NCI-H526 treated with DMSO at 0.1 percent for 48 hours (cell line): ENCODE measurements at regions not wholly inside any gene's neighbourhood (a gene's known extent, or its start where the extent isn't known, plus 50 kb on each side); places are given as distances from the start of the nearest gene placed in this dataset.

Source experiments
- DNase-seq: peaks from one replicate; lab custom pipeline; 2025; lab: John Stamatoyannopoulos, UW

DNA sequence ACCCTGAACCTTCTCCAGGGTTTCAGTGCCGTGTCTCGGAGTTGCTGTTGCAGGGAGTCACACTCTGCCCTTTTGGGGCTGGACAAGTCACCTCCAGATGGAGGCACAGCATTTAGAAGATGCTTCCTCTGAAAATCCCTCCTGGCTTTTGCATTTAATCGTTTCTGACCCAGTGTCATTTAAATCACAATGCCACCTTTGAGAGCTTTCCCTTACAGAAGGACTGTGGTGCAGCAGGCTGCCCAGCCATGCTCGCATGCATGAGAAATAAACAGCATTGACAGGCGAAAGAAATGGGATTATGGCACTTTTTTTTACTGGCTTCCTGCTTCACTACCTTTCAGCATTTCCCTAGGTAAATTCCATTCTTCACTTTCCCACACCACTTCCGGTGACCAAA is 113.4 kb upstream of the DYRK2 start:
- no peak for DNase-seq

DNA sequence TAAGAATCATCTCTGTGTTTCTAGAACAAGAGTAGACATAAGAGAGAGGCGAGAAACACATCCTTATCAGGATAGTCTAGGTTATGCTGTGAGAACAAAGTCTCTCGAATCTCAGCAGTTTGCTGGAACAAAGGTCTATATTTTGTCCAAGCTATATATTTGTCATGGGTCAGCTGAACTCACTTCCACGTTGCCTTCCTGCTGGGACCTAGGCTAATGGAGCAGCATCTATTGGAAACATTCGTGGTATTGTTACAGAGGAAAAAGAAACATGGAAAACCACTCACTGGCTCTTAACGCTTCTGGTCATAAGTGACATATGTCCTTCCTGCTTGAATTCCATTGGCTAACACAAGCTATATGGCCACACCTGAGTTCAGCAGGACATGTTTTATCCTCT is 112.6 kb upstream of the DYRK2 start:
- no peak for DNase-seq

DNA sequence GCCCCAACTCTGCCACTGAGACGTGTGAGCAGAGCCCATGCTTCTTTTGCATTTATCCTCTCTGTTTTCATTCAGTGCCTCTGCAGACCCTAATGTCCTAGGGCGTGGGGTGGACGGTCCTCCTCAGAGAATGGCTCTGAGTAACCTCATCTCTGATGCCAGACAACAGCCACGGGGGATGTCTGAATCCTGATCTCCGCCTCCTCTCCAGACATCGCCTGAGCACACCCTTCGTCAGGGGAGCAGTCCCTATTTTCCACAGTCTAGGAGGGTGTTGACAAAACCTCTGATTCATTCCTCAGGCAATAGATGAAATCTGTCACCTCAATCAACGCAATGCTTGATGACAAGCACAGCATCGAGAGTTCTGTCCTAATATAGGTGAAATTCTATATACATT is 109.2 kb upstream of the DYRK2 start:
- DNase-seq = no peak

DNA sequence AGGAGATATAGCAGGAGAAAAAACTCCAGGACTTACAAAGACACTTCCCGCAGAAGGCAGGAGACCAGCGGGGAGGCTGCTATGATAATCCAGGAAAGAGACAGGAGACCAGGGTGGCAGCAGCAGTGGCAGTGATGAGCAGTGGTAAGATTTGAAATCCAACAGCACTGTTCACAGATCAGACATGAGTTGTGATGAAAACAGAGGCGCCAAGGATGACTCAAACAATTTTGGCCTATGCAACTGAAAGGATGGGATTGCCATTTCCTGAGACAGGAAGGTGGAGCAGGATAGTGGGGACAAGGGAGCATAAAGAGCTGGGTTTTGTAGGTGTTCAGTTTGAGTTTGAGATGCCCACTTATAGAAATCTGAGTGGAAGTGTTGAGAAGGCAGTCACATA is 108.6 kb upstream of the DYRK2 start:
- no peak for DNase-seq

DNA sequence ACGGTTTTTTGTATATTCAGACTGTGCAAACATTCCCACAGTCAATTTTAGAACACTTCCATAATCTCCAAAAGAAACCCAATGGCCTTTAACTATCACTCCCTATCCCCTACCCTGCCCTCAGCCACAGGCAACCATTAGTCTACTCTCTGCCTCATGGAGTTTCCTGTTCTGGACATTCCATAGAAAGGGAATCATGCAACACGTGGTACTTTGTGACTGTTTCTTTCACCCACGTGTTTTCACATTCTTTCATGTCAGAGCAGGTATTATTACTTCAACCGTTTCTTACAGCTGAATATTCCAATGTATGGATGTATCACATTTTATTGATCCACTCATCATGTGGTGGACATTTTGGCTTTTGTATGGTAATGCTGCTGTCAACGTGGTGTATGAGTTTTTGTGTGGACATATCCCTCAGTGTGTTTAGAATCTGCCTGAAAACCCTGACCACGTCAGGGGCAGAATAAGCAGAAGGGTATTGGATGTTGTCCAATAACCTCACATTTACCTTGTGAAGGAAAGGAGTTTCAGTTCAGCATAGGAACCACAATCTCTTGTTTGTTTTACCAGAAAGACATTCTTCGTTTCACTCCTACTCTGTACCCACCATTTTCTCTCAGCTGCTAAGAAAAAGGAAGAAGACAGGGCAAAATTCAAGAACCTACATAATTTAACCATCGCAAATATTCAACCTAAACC is 107.5 kb upstream of the DYRK2 start:
- no peak for DNase-seq

DNA sequence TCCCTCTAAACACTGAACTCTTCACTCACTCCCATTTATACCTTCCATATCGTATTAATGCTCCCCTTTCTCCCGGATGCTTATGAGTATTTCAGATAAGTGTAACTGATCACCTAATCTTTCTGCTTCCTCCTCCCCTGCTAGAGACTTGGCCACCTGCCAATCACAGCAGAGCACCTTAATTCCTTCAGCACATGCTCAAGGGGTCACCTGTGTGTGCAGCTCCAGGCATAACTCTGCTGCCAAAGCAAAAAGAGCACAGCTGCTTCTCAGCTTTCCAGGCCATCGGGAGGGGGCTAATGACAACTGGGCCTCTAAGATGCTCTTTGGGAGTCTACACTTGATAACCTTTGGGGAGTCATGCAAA is 106.9 kb upstream of the DYRK2 start:
- DNase-seq = no peak

DNA sequence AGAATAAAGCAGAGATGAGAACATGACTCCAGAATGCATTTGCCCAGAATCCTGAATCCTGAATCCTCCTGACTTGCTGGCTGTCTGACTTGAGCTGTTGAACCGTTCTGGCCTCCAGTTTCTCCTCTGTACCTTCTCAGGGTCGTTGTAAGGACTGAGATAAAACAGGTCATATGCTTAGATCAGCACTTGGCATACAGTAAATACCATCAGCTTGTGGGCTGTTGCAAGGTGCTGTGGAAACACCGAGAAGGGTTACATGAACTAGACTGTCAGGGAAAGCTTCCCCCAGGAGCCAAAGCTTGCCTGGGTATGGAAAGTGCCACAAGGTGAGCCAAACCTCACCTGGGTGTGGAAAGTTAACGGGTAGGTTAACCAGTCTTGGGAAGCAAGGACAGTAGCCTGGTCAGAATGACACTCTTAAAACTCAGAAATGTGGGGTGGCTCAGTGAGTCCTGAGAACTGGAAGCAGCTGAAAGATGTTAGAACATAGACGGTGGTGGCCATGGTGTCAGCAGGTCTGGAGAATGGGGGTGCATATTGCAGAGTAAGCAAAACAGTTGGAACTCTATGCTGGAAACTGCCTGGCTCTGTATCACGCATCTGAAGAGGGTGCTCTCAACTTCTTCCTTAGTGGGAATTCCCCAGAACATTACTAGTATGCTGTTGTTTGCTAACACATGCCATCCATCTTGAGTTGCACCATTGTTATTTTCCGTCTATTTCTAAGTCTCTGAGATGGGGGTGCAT is 105.3 kb upstream of the DYRK2 start:
- no peak for DNase-seq

DNA sequence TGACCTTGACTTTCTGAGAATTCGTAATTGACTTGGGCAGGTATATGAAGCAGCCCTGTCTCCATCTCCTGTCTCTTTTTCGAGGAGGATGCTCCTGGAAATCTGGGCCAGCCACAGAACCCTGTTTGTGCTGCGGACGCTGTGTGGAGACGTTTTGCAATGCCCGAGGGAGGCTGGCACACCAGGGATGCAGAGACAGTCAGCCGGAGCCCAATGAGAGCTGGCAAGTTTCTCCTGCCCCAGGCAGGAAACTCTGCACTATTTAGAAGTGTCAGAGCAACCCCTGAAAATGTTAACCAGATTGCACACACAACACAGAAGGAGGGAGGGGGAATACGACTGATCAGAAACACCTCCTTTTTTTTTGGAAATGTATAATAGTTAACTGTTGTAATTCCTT is 103.2 kb upstream of the DYRK2 start:
- DNase-seq = no peak

DNA sequence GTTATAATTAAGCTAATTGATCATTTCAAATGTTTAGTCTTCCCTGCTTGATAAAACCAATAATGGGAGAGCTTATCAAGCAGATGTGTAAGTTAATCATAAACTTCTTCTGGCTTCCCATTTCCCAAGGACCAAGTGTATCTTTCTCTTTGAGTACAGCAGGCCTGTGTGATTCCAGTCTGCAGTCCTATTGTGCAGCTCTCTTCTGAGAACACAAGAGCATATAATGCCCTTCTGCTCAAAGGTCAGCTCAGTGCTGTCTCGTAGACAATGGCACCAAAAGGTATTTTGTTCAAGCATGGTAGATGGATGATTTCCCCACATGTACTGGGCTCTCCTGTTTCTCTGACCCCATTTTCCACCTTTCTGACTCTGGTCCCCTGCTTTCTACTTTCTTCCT is 101.8 kb upstream of the DYRK2 start:
- no peak for DNase-seq

DNA sequence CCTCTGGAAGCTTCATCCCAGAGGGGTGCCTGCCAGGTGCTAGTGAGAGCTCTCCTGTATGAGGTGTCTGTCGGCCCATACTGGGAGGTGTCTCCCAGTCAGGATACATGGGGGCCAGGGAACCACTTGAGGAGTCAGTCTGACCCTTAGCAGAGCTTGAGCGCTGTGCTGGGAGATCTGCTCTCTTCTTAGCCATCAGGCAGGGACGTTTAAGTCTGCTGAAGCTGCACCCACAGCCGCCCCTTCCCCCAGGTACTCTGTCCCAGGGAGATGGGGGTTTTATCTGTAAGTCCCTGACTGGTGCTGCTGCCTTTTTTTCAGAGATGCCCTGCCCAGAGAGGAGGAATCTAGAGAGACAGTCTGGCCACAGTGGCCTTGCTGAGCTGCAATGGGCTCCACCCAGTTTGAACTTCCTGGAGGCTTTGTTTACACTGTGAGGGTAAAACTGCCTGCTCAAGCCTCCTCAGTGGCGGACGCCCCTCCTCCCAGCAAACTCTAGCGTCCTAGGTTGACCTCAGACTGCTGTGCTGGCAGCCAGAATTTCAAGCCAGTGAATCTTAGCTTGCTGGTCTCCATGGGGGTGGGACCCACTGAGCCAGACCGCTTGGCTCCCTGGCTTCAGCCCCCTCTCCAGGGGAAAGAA is 93.3 kb upstream of the DYRK2 start:
- peak; percentile 7 for DNase-seq

DNA sequence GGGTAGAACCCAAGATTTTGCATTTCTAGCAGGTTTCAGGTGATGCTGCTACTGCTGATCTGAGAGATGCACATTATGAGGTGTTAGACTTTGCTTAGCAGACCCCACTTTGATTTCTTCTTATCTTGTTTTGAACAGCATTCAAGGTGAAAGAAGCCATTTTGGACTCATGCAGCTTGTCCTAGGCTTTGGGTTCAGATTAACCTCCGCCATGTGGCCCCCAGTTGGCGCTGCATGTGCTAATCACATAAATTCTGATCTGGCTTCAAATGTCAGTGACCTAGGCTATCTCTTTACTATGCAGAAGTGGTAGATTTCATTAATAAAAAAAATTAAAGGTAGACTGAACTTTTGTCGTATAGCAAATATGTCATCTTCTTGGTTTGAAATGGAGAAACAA is 89.8 kb upstream of the DYRK2 start:
- DNase-seq = no peak

DNA sequence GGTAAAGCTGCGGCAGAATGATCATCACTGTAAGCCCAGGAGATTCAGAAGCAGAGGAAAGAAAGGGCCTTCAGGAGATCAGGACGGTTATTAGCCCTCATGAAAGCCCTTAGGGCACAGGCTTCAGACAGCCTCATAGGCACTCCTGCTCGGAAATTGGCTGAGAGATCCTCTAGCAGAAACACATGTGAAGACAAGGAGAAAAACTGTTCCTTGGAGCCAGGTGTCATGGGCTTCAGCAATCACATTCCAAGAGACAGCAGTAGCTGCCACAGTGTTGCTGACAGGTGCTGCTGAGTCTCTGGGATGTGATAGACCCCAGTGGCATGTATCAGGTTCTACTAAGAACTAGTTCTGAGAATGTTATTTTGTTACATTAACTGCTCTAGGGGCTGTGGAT is 88.8 kb upstream of the DYRK2 start:
- no peak for DNase-seq

DNA sequence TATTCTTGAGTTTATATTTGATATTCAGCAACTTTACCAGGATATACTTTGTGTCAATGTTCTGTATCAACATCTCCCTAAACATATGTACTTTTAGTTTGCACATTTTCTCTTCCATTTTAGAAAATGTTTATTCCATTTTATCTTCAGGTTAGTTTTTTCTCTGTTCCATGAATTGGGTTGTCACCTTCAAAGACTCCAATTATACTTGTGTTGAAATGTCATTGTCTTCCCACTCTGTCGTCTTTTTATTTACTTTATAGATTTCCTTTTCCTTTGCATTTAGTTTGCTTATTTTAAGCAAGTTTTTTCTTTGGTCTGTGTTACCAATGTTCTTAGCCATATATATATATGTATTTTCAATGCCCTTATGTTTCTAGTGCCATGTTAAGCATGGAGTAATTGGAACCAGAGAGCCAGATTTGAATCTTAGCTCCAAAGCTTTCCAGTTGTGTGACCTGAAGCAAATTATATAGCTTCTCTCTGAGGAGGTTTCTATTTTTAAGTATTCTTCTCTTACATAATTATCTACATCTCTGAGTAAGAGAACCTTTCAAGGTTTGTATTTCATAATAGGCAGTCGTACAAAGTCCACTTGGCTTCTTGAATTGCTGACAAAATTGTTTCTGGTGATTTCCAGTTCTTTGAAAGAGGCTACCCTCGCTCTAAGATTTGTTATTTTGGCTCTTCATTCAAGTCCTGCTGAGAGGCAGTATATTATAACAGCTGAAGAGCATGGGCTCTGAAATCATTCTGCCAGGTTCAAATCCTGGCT is 85.8 kb upstream of the DYRK2 start:
- no peak for DNase-seq

DNA sequence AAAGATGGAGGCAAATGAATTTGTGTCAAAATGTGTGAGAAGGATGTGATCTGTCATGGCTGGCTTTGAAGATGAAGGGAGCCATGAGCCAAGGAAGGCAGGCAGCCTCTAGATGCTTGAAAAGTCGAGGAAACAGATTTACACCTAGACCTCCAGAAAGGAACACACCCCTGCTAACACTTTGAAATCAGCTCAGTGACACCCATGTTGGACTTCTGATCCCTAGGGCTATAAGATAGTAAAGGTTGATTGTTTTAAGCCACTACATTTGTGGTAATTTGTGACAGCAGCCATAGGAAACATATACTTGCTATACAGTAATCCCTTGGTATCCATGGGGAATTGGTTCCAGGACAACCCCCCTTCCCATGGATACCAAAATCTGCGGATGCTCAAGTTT is 80.5 kb upstream of the DYRK2 start:
- DNase-seq = no peak

DNA sequence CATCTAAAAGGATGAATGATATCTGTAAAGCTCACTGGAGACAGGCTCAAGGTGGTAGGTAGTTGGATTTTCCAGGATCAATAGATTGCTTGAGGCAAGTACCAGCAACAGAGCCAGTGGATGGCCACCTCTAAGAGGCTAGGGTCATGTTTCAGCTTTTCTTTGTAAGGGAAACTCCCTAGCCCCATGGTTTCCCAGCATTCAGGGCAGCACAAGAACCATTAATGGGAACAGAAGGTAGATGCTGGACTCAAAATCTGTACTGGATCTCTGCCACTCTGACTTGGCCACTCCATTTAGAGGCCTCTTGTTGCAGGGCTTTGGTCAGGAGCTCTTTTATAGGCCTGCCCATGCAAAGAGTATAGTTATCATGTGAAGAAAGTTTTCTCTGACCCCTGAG is 76.1 kb upstream of the DYRK2 start:
- DNase-seq = no peak

DNA sequence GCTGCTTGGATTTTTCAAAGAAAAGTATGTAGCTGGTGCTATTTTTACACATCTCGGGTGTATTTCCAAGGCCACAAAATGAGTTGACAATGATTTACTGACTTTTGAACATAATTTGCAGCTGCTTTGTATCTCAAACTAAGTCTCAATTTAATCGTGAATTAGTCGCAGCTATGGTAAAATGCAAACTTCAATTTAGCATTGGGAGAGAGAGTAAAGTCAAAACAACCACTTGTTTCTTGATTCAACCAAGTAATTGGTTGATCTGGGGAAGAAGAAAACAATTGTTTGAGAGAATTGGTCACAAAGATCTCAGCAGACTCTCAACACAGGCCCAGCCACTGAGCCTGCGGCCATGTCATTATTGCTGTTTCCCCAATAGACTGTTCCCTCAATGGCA is 75.0 kb upstream of the DYRK2 start:
- no peak for DNase-seq

DNA sequence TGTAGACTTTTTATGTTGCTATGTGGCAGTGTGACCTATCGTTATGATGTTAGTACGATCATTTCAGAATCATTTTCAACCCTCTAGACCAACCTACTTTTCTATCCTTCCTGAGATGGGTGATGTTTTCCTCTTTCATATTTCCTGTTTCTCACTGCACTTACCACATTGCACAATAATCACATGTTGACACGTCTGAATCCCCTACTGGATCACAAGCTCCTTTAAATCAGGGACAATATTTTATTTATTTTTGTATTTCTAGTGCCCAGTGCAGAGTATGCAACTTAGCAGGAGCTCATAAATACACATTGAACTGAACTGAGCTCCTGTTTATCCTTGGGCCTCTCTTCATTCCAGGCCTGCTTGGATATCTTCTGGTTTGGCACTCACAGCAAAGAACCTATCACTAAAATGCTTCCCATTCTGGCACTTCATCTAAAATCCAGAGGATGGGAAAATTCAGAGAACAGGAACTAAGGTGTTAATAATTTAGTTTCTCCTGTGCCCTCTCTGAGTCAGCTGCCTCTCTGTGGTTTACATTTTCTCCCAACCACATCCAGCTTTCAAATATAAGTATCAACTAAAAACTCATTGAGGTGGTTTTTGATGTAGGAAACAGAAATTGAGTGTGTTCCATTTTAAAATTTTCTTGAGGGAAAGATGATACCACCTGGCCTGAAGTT is 69.4 kb upstream of the DYRK2 start:
- DNase-seq = no peak

DNA sequence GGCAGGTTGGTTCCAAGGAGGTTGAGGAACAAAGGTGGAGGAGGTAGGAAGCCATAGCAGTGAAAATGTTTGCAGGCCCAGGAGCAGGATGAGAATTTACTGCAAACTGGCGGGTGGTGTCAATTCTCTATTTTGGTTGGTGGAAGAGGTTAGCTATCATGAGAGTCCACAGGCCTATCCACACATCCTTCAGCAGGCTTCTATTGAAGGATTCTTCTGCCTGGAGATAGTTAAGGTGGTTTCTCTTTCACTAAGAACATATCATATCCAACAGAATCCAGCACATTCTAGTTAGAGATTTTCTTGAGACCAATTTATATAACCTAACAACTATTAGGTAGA is 68.9 kb upstream of the DYRK2 start:
- no peak for DNase-seq

DNA sequence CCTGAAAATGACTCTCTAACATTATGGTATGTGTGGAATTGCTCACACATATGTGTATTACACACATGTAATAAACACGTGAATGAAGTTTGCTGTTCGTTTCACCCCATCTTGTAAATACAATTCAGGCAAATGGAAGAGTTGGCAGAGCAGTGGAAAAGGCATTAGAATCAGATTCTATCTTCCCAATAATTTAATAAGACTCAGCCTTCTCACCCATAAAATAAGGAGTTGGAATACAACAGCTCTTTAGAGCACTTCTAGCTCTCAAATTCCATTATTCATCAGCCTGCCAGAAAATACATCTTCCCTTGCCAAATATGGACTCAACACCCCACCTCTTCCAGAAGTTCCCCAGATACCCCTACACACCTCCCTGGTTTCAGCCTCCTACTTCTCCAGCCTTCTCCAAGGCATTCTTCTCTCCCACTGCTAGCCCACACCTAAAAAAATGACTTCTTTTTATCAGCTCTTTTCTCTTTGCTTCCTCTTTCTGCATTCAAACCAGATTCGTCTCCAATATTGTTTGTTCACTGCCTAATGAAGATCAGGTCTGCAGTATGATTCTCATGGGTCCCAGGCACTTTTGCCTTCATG is 66.2 kb upstream of the DYRK2 start:
- no peak for DNase-seq

DNA sequence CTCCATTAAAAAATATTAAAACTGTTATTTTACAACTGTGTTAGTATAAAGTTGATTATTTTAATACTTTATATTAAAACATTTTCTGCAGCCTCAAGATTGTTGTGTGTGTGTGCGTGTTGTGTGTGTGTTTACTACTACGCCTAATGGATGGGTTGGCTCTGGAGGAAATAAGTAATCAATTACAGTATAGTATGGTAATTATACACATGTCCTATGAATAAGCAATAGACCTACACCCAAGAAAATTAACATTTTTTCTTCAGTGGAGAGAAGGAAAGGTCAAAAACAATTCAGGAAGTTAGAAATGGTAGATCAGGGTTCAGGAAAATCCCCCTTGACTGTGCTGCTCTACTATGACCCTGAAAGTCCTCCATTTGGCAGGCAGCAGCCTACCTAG is 65.7 kb upstream of the DYRK2 start:
- DNase-seq = no peak

DNA sequence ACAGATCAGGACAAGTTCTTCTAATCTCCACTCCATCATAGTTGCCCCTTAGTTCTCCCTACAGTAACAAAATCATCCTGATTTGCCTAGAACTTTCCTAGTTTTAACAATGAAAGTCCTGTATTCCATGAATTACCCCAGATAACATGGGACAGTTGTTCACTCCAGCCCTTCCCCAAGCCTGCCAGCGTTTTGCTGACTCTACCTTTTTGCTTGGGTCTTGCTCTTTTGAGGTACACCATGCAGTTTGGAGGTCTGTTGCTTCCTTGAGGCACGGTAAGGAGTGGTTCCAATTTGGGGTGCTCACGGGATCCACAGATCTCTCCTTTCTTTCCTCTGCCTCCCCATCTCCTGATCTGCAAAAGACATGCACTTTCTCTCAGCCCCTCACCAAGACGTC is 61.6 kb upstream of the DYRK2 start:
- no peak for DNase-seq

DNA sequence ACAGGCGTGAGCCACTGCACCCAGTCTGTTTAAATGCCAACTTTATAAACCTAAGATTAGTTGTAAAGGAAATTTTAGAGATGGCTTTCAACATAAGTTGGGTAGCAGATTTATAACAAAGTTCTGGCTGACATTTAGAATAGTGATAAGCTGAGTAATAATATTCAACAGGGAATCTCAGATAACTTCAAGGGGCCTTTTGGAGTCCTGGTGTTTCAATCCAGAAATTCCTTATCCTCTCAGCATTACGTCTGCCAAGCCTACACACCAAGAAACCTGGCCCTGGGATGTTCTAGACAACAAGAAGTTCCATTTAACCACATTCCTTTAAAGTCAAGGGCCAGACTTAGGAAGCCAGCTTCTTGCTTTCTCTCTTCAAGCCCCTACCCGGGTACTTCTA is 59.5 kb upstream of the DYRK2 start:
- no peak for DNase-seq
